Esophagus squamous epithelium (tissue), 4 donors: ENCODE measurements at regions not wholly inside any gene's neighbourhood (a gene's known extent, or its start where the extent isn't known, plus 50 kb on each side); places are given as distances from the start of the nearest gene placed in this dataset.

Experiments
- CTCF ChIP-seq, 6 experiments: fragments of 450-650 bp in 4 of 6; fragments of 200-600 bp in 2 of 6; sonication (generic) in 2 of 6; IDR thresholded peaks; one replicate each; pipeline ENCODE4 v1.5.1; 2016 to 2019; ENCODE audit warnings: antibody characterized with exemption in 6 of 6, mild to moderate bottlenecking in 4 of 6, moderate library complexity in 4 of 6
- POLR2A ChIP-seq, 4 donors: fragments of 450-650 bp; IDR thresholded peaks; one replicate each; pipeline ENCODE4 v1.6.1; 2017; ENCODE audit warnings: antibody characterized with exemption in 4 of 4, mild to moderate bottlenecking in 4 of 4, moderate library complexity in 3 of 4

- TF ChIP-seq CTCF (IDR thresholded peaks at IDR 0.05) (no peak), POLR2A (IDR thresholded peaks at IDR 0.05) (no peak)
Measured at GRCh38 chr4:111530446-111530845, 614.8 kb upstream of the FAM241A start.
